T47D (cell line): ENCODE measurements at regions not wholly inside any gene's neighbourhood (a gene's known extent, or its start where the extent isn't known, plus 50 kb on each side); places are given as distances from the start of the nearest gene placed in this dataset.

Source experiments
- DNase-seq, 2 experiments: peaks; one replicate each; pipeline versions ENCODE4 v3.0.0 to v3.0.0-alpha.2; 2011 to 2012; ENCODE audit warnings: low read depth in 1 of 2, low spot score in 1 of 2
- JUND ChIP-seq: IDR thresholded peaks from 2 replicates; pipeline ENCODE4 v1.6.1; 2012; ENCODE audit warnings: low read depth
- in situ Hi-C: cut with HindIII; loops from 2 replicates; pipeline ENCODE4 v1.10.0; 2016; ENCODE audit warnings: low sequenced_read_pairs, low pct_unique_long_range_greater_than_20kb

DNA sequence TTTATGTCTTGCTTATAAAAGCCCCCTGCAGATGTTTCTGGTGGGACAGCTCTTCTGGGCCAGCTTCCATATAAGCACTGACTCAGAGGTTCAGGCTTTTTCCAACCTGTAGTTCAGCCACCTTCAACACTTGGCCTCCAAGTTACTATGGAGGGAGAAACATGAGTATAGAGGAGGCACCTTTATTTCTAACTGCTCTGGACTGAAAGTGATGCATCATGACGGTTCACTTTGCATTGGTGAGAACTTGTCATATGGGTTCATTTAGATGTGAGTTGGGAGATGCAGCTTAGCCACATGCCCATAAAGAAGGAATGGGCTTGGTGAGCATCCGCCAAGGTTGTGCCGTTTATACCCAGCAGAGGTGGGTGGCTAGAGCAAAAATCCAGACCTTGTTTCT is 58.8 kb upstream of the CFAP161 start:
- in situ Hi-C loops: no loop called here
- no peak for TF ChIP-seq JUND
- DNase-seq: no peak

DNA sequence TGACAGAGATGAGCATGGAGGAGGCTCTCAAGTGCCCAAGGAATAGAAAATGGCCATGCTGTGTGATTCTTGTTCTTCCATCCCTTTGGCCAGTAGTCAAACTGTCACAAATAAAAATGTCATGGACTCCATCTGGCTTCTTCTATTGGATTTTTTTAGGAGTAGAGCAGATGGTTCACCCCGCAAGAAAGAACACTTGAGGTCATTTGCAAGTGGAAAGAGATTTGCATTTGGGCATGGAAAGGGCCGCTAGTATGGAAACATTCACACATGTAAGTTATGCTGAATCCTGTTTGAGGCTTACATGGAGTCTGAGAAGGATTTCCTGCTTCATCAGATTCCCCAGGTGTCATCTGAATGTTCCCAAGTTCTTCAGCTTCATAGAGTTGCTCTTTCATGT is 53.1 kb upstream of the CFAP161 start:
- no peak for DNase-seq
- no peak for TF ChIP-seq JUND
- in situ Hi-C loops: no loop called here

DNA sequence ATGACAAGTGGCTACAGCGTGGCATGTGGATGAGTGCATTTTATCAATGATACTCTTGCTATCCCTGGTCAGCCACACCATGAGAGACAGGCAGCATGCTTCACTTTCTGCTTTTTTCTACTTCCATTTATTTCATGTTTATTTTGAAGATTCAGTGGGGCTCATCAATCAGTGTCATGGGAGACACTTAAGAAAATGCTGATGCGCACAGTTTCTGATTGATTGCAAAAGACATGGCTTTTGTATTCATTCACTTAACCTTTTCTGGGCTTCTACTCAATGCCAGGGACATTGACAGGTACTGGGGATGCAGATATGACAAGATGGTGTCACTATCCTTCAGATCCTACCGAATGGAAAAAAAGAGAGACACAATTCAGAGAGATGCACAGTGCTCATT is 50.9 kb upstream of the CFAP161 start:
- in situ Hi-C loops: no loop called here
- TF ChIP-seq JUND: no peak
- no peak for DNase-seq
